ENCODE measurements at regions not wholly inside any gene's neighbourhood (a gene's known extent, or its start where the extent isn't known, plus 50 kb on each side); places are given as distances from the start of the nearest gene placed in this dataset.

DNA sequence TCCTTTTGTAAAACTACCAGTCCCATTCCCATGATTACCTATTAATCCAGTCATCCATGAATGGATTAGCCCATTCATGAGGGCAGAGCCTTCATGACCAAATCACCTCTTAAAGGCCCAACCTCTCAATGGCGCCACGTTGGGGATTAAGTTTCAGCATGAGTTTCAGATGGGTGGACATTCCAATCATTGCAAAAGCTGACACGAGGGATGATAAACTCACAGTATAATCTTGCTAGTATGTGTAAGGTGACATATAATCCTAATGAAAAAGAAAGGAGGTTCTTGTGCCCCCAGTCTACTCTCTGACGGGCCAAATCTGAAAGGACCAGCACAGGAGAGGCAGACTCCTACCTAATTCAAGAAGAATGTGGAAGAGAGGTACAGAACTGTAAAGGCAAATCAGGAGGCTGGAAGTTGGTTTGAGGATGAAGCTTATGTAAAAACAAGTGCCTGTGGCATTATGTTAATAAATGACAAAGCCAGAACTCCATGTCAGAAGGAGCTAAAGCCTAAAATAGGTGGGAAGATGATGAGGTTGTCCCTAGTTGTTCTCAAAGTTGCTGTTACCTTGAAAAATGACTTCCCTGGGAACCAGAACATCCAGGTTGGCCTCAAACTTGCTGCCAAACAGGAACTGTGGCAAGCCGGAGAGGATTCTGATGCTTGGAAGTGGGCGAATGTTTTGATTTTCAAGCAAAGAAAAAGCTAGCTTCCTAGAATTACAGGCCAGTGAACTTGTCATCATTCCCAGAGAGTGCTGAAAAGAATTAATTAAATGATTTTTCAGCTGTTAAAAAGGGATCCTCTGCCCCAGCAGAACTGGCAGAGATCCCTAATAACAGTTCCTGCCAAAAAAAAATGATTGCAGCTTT lies 106.5 kb upstream of the TIAM2 start:
- no peak overlapping the region for H3K27ac ChIP-seq (ENCODE audit: low read length)
- no peak overlapping the region for H3K4me2 ChIP-seq (ENCODE audit: insufficient read depth, low read length)
- DNase-seq (no peak), ATAC-seq (ENCODE audit: insufficient read depth, low read depth) (no peak)
- TF ChIP-seq, protein P1, sequence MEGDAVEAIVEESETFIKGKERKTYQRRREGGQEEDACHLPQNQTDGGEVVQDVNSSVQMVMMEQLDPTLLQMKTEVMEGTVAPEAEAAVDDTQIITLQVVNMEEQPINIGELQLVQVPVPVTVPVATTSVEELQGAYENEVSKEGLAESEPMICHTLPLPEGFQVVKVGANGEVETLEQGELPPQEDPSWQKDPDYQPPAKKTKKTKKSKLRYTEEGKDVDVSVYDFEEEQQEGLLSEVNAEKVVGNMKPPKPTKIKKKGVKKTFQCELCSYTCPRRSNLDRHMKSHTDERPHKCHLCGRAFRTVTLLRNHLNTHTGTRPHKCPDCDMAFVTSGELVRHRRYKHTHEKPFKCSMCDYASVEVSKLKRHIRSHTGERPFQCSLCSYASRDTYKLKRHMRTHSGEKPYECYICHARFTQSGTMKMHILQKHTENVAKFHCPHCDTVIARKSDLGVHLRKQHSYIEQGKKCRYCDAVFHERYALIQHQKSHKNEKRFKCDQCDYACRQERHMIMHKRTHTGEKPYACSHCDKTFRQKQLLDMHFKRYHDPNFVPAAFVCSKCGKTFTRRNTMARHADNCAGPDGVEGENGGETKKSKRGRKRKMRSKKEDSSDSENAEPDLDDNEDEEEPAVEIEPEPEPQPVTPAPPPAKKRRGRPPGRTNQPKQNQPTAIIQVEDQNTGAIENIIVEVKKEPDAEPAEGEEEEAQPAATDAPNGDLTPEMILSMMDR (IDR thresholded peaks at IDR 0.05; ENCODE audit: borderline replicate concordance, extremely low read depth, low read length, poor library complexity, severe bottlenecking): no peak
- TF ChIP-seq EZH2 (IDR thresholded peaks at IDR 0.05; ENCODE audit: borderline replicate concordance, low read depth, low read length, severe bottlenecking): no peak
- H4K20me1 ChIP-seq (ENCODE audit: insufficient read depth, low read length): peaks cover 5% of the 10 kb centered on the region; the same call in 1 of the 2 replicates
- H3K27me3 ChIP-seq (ENCODE audit: insufficient read depth, low read length, poor library complexity): no peaks in the 10 kb centered on the region
- no peaks in the 10 kb centered on the region for H3K9me3 ChIP-seq (ENCODE audit: insufficient read depth, low read length, severe bottlenecking)
- no peak overlapping the region for H2AFZ ChIP-seq (ENCODE audit: low read depth, low read length)
- no peaks in the 10 kb centered on the region for H3K36me3 ChIP-seq (ENCODE audit: insufficient read depth, low read length)
- no peaks in the 10 kb centered on the region for H3K4me1 ChIP-seq (ENCODE audit: insufficient read depth, low read length)
- H3K4me3 ChIP-seq (ENCODE audit: low read depth in 1 of 2, low read length in 2 of 2): no peak overlapping the region
- H3K9ac ChIP-seq (ENCODE audit: low read depth, low read length): no peak overlapping the region
- no peaks in the 10 kb centered on the region for H3K79me2 ChIP-seq (ENCODE audit: insufficient read depth, low read length)

DNA sequence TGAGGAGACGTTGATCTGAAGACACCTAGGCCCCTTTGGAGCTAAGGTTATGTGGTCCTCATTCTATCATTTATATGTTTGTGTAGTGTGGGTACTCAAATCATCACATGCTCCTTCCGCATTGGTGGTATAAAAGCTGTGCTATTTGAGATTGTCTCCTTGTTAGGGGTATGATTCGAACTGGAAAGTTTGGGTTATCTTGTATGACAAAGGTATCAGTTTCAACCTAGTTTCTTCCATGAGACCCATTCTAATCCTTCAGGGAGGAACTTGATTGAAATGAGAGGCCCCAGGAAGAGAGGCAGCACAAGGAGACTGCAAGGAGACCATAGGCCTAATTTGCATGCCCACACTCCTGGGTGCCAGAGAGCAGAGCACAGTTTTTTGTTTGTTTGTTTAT lies 104.2 kb upstream of the TIAM2 start:
- Histone ChIP-seq H3K27me3 (ENCODE audit: insufficient read depth, low read length, poor library complexity) (no peaks in the 10 kb centered on the region), H2AFZ (ENCODE audit: low read depth, low read length) (no peak overlapping the region), H3K4me1 (ENCODE audit: insufficient read depth, low read length) (no peaks in the 10 kb centered on the region), H3K9me3 (ENCODE audit: insufficient read depth, low read length, severe bottlenecking) (no peaks in the 10 kb centered on the region), H3K4me3 (ENCODE audit: low read depth in 1 of 2, low read length in 2 of 2) (no peak overlapping the region), H4K20me1 (ENCODE audit: insufficient read depth, low read length) (peaks cover 5% of the 10 kb centered on the region; the same call in 1 of the 2 replicates), H3K79me2 (ENCODE audit: insufficient read depth, low read length) (no peaks in the 10 kb centered on the region), H3K4me2 (ENCODE audit: insufficient read depth, low read length) (no peak overlapping the region), H3K36me3 (ENCODE audit: insufficient read depth, low read length) (no peaks in the 10 kb centered on the region; the same call in none of the 2 replicates), H3K27ac (ENCODE audit: low read length) (no peak overlapping the region), H3K9ac (ENCODE audit: low read depth, low read length) (no peak overlapping the region)
- TF ChIP-seq EZH2 (IDR thresholded peaks at IDR 0.05; ENCODE audit: borderline replicate concordance, low read depth, low read length, severe bottlenecking): no peak
- TF ChIP-seq, protein P1 (IDR thresholded peaks at IDR 0.05; ENCODE audit: borderline replicate concordance, extremely low read depth, low read length, poor library complexity, severe bottlenecking): no peak
- ATAC-seq (ENCODE audit: insufficient read depth, low read depth): no peak
- DNase-seq: no peak

DNA sequence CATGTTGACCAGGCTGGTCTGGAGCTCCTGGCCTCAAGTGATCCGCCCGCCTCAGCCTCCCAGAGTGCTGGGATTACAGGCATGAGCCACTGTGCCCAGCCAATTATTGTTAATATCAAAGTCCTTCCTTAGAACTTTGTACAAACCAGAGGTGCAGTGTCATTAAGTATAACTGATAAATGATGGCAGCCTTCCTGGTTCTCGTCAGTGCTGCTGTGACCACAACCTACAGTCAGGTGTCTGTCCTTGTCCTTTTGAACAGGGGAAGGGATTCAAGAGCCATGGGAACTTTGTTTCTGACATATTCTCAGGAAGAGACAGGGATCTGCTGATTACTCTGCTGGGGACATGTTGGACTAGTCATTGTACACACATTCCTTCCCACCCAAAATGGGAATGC lies 103.2 kb upstream of the TIAM2 start:
- H3K4me1 ChIP-seq (ENCODE audit: insufficient read depth, low read length): no peaks in the 10 kb centered on the region
- peaks cover 5% of the 10 kb centered on the region; the same call in 1 of the 2 replicates for H4K20me1 ChIP-seq (ENCODE audit: insufficient read depth, low read length)
- TF ChIP-seq, protein P1 (IDR thresholded peaks at IDR 0.05; ENCODE audit: borderline replicate concordance, extremely low read depth, low read length, poor library complexity, severe bottlenecking): no peak
- no peak for TF ChIP-seq EZH2 (IDR thresholded peaks at IDR 0.05; ENCODE audit: borderline replicate concordance, low read depth, low read length, severe bottlenecking)
- H3K79me2 ChIP-seq (ENCODE audit: insufficient read depth, low read length): no peaks in the 10 kb centered on the region
- H3K9me3 ChIP-seq (ENCODE audit: insufficient read depth, low read length, severe bottlenecking): no peaks in the 10 kb centered on the region
- DNase-seq (no peak), ATAC-seq (ENCODE audit: insufficient read depth, low read depth) (no peak)
- H3K9ac ChIP-seq (ENCODE audit: low read depth, low read length): no peak overlapping the region
- no peaks in the 10 kb centered on the region; the same call in none of the 2 replicates for H3K36me3 ChIP-seq (ENCODE audit: insufficient read depth, low read length)
- H3K27ac ChIP-seq (ENCODE audit: low read length): no peak overlapping the region
- no peak overlapping the region for H3K4me2 ChIP-seq (ENCODE audit: insufficient read depth, low read length)
- H3K27me3 ChIP-seq (ENCODE audit: insufficient read depth, low read length, poor library complexity): no peaks in the 10 kb centered on the region
- no peak overlapping the region for H3K4me3 ChIP-seq (ENCODE audit: low read depth in 1 of 2, low read length in 2 of 2)
- H2AFZ ChIP-seq (ENCODE audit: low read depth, low read length): no peak overlapping the region
